GM18909 (cell line): ENCODE measurements at regions not wholly inside any gene's neighbourhood (a gene's known extent, or its start where the extent isn't known, plus 50 kb on each side); places are given as distances from the start of the nearest gene placed in this dataset.

ENCODE experiments used
- ATAC-seq: cut with Tn5 transposase; IDR thresholded peaks from one replicate; pipeline ENCODE4 v1.9.1; 2021; ENCODE audit warnings: mild to moderate bottlenecking; ENCODE audit not compliant: unreplicated experiment, poor library complexity

DNA sequence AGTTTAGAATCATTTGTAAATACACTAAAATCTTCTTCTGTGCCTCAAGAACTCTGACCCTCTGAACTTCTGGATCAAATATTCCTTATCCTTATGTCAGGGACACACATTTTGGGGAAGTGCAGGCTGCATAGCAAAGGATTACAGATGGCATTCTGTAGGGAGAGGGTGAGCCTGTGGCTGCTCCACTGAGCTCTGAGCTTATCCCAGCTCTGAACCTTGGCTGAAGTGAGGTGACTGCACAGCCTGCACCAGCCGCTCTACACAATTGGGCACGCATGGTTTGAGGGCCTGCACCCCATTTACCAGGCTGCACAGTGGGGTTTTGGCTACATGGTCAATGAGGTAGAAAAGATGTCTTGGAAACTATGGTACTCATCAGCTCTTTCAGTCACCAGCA lies 251.6 kb downstream of the GALR1 start:
- no peak for ATAC-seq

DNA sequence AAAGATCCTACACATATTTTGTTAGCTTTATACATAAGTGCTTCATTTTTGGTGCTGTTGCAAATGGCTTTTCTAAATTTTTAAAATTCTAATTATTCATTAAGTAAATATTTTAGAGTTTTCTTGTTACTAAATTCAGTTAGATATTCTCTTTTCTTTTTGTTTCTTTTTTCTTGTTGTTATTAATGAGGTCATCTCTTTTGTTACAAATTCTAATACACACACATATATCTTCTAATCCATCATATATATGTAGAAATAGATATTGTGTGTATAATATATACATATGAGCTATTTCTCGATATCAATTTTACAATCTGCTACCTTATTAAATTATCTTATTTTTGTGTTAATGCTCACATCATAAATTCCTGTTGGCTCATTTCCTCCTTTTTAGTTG lies 255.9 kb downstream of the GALR1 start:
- no peak for ATAC-seq

DNA sequence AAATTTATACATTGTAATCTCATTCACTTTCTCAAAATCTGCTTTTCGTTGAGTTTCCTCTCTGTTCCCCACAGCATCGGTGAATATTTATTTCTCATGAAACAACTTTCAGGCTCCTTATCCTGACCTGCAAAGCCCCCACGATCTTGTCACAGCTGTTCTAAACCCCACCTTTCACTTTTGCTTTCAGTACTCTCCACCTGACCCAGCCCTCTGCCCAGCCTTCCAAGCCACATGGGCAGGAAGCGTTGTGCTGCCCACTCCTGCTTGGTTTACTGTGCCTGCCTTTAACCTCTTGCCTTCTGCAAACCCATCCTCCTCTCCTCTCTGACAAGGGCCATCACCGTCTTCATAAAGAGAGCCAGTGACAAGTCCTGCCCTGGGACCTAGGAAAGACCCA lies 262.5 kb downstream of the GALR1 start:
- no peak for ATAC-seq

DNA sequence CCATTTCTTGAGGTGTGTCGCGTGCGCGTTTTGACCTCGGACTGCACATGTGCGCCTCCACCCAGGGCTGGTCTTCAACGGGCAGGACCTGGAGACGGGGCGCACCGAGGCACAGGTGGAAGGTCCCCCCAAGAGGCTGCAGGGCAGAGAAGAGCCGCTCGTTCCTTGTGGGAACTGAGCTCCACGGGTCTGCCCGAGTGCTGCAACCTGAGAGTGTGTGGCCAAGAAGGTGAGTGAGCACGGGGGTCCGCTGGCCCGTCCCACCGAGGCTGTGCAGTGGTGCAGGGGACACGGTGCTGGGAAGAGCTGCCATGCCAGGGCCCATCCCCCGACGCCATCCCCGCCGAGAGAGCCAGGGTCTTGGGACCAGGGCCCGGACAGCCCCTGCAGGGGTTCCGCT lies 268.3 kb downstream of the GALR1 start:
- ATAC-seq: no peak

DNA sequence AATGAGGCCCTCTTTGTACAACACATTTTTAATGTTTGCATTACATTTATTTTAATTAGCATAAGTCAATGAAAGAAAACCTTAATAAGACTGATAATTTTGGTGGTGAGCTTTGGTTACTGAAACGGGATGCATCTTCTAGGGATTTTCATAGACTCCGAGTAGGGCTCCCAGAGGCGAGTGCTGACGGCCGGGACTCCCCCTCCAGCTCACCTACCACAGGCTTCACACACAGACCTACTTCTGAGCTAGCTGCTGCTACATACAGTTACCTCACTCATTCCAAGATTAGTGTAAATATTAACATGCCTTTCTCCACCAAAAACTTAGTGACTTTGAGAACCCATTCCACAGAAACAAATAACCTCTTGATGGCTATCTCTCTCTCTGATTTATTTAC lies 271.1 kb downstream of the GALR1 start:
- no peak for ATAC-seq

DNA sequence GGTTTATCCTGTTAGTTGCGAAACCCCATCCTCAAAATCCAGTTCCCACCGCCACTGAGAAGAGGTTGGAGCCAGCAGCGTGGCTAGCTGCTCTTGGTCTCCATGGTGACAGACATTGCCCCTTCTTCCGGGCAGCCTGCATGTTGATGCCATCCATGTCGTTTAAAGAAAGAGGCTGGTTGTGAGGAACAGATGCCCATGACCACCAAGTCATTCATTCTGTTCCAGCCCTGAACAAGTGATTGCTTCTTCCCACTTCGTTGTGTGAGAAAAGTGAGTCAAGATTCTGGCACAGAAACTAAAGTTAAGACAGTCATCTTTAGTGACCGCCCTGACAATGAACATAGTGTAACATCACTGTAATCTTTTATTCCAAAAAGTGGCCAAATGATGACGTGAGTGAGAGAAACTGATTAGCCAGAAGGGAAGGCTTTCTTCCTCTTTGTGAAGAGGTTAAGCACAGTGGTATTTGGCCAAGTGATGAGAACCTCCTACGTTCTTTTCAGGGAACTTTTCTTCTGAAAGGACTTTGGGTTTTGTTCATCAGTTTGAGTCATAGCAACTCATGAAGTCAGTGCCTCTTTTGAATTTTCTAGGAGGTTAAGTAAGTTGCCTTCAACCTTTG lies 272.5 kb downstream of the GALR1 start:
- no peak for ATAC-seq

DNA sequence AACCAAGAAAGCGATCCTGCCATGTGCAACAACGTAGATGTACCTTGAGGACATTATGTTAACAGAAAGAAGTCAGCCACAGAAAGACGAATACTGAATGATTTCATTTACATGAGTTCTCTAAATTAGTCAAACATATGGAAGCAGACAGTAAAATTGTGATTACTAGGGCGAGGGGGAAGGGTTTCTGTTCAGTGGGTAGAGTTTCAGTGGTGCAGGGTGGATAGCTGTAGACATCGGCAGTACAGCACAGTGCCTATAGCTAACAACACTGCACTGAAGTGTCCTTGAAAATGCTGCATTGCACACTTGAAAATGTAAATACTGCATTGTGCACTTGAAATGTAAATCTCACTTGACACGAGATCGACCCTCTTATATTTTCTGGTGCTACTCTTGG lies 275.3 kb downstream of the GALR1 start:
- no peak for ATAC-seq

DNA sequence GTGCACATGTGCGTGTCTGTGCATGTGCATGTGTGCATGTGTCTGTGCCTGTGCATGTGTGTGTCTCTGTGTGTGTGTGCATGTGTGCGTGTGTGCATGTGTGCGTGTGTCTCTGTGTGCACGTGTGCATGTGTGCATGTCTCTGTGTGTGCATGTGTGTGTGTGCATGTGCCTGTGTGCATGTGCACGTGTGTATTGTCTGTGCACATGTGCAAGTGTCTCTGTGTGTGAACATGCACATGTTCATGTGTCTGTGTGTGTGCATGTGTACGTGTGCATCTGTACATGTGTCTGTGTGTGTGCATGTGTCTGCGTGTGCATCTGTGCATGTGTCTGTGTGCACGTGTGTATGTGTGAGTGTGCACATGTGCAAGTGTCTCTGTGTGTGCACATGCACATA lies 277.3 kb downstream of the GALR1 start:
- ATAC-seq: no peak

DNA sequence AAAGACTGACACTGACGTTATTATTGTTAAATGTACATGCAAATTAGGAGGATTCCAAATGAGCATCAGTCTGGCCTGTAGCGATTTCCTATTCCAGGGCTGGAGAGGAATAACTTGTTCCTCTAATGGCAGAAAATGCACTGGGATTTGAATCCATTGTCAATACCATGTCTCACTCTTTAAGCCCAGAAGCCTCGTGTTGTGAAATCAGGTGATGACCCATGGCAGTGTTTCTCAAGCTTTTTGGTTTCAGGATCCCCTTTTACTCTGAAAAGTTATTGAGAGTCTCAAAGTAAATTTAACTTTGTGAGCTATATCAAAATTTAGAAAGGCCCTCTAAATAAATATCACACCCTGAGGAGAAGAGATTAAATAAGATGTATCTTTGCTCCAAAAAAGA lies 279.2 kb downstream of the GALR1 start:
- ATAC-seq: no peak

DNA sequence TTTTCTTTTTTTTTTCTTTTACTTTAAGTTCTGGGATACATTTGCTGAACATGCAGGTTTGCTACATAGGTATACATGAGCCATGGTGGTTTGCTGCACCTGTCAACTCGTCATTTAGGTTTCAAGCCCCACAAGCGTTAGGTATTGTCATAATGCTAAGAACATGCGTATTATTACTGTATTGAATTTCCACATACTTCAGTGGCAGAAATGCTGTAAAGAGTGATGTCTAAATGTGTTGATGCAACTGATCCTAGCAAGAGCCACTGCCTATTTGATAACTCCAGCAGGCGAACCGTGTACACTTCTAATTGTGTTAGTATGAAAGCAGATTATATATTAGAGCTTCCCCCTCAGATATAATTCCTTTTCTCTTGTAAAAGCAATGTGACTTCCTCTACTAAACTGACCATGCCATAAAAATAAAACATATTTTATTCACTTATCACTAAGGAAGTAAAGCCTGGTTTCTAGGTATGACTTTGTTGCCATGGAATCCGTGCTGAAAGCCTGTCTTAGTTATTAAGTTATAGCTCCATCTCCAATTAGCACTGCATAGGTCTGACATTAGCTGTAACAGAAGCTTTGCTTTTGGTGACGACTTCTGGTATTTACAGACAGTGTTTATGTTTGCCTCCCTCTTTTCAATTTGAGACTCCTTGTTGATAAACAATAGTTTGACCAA lies 280.0 kb downstream of the GALR1 start:
- ATAC-seq: no peak

DNA sequence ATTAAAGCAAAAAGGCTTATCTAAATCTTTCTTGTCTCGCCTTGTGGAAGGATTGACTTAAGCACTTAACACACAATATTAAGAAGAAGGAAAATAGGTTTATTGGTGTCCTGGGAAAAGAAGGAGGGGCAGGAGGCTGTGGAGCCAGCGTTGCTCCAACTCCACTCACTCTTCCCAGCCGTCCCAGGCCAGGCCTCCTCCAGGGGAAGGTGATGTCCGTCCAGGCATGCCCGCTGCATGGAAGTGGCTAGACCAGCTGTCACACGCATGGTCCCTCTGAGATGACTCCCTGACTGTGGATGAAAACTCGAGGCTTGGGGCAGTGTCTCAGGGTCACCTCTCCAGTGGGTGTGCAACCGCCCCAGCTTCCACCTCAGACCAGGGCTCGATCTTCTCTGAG lies 281.1 kb downstream of the GALR1 start:
- ATAC-seq: no peak

DNA sequence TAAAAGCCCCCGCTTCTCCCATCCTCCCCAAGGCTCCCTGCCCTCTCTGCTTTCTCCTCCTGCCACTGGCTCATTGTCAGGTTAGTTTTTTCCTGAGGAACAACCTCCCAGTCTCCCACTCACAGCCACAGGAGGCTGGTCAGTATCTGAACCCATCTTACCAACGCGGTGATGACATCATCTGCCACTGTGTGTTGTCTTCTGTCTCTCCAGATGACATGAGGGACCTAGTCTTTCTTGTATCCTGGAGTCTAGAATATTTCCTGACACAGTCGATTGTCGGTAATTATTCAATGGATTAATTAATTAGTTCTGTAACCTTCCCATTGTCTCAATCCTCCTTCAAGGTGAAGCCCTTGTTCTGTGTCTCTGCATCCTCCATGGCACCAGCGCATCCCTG lies 290.2 kb downstream of the GALR1 start:
- ATAC-seq: no peak

DNA sequence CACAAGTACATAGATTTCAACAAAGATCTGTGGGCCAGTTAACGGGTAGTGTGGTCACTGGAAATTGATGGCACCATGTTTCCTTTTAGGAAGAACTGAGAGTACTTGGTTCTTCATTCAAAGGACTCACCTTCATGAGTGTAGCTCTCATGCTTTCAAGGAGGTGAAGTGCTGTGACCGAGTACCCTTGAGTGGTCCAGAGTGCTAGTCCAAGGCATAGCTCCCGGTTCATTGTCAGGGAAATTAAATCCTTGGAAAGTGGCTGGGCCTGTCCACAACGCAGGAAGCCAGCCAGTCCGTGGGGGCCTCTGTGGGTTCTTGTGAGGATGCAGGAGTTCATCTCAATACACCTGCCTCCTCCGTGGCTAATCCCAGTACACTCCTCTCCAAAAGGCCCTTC lies 295.1 kb downstream of the GALR1 start:
- ATAC-seq: no peak

DNA sequence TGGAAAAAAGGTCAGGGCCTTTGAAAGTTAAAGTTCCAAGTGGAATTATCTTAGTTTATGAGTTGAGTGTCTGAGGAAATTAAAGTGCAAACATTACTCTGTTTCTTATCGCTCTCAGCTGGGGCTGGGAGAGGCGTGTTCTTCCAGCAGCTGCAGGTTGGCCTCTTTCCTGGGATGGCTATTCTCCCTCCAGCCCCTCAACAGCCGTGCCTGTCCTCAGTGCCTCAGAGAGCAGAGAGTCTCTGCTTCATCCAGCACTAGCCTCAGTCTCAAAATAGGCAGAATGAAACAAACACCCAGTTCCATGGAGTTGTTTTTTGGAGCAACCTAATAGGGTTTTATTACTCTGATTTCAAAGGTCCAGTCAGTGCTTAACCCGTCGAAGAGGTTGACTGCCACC lies 298.1 kb downstream of the GALR1 start:
- ATAC-seq: no peak

DNA sequence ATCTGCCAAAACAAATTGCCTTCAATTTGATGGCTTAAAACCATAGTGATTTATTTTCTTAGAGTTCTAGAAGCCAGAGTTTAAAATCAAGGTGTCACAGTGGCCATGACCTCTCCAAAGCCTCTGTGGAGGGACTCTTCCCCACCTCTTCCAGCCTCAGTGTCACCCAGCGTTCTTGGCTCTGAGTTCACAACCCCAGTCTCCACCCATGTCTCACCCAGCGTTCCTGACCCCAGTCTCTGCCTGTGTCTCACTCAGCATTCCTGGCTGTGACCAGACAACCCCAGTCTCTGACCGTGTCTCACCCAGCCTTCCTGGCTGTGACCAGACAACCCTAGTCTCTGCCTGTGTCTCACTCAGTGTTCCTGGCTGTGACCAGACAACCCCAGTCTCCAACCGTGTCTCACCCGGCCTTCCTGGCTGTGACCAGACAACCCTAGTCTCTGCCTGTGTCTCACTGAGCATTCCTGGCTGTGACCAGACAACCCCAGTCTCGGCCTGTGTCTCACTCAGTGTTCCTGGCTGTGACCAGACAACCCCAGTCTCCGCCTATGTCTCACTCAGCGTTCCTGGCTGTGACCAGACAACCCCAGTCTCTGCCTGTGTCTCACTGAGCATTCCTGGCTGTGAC lies 299.3 kb downstream of the GALR1 start:
- ATAC-seq: no peak

DNA sequence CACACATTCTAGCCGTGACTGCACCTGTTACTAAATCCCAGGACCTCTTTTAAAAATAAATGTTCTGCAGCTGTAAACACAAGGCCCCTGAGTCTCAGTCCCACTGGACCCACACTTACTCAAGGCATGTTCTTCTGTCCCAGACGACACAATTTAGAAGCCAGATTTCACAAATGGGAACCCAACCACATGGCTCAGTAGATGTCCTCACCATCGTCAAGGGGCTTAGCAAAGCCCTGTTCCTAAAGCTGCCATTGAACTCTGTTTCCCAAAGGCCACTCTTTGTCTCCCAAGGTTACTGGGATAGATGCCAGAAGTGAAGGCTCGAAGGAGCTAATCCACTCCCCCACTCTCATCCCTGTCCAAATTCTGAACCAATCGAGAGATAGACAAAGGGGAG lies 301.0 kb downstream of the GALR1 start:
- no peak for ATAC-seq

DNA sequence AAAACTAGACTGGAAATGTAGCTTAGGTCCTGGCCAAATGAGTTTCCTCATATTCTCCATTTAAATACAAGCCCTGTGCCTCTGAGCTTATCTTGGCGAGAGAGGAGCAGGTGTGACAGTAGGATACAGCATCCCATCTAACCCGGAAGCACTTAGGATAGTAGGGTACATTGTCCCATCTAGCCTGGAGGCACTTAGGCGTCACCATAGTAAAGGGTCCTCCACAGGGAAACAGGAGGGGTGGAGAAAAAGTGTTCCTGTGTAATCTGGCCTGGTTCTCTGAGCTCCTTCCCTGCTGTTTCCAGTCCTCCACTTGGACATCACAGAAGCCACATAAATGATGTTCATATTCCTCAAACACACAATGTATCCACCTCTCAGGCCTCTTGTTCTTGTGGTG lies 301.4 kb downstream of the GALR1 start:
- no peak for ATAC-seq

DNA sequence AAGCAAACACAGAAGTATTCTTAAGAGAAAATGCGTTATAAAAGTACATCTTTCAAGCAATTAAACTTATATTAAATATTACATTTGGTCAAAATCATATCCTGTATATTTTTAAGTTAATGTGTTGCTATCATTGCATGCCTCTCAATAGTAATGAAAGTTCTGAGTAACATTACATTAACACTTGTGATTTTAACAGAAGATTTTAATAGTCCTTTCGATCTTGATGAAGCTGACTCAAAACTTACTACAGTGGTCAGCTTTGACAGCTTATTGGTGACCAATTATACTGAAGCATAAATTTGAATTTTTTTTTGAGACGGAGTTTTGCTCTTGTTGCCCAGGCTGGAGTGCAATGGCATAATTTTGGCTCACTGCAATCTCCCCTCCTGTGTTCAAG lies 303.3 kb downstream of the GALR1 start:
- ATAC-seq: no peak

DNA sequence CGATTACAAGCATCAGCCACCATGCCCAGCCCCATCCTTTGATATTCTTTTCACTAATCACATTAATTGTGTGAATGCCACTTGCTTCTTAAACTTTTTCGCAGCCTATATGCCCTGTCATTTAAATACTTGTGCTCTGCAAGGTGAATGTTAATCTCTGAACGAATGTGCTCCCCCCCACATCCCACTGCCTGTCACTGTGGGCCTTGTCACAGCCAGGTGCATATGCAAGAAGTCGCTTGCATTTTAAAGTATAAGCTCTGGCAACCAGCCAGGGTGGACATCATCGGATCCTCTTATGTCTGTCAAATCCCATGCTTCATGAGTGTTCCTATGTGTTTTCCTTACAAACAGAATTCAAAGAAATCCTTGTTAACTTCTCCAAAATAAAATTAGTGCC lies 304.4 kb downstream of the GALR1 start:
- ATAC-seq: no peak

DNA sequence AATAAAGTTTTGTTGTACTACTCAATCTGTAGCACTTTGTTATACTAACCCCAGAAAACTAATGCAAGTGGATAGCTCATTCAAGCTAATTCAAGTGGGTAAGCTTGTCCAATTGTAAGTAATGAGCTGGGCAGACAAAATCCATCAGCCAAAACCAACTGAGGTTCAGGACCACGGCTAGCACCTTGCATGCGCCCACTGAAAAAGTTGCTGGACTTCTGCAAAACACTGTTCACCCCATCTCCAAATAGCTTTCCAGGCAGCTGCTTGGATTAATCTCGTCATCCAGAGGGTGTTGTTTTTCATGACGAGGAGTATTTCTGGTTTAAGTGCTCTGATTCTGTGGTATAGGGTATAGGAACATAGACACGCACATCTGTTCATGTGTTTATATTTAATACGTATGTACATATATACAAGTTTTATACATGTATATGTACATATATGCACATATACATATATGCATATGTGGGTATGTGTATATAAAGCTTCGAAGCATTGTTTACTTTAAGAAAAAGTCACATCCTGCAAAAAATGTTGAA lies 307.5 kb downstream of the GALR1 start:
- ATAC-seq: no peak

DNA sequence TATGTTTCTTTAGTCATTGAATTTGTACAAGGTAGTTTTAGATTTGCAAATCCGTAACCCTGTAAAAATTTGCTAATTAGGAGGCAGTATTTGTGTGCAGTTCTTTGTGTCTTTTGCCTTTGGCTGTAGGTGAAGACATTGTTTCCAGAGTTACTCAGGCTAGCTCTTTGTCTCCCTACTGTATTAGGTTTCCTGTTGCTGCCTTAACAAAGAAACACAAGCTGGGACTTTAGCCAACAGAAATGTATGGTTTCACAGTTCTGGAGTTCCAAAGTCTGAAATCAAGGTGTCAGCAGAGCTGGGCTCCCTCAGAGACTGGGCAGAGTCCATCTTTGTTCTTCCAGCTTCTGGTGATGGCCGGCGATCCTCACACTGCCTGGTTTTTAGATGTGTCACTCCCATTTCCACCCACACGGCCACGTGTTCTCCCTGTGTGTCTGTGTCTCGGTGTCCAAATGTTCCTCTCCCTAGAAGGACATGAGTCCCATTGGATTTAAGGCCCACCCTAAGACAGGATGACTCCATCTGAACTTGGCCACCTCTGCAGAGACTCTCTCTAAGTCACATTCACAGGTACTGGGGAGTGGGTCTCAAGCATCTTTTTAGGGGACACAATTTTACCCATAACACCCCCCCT lies 309.7 kb downstream of the GALR1 start:
- ATAC-seq: no peak
